HG03469 (cell line): ENCODE measurements at regions not wholly inside any gene's neighbourhood (a gene's known extent, or its start where the extent isn't known, plus 50 kb on each side); places are given as distances from the start of the nearest gene placed in this dataset.
"Not testable (repeated sequence)": the region's sequence is repeated elsewhere in the genome, so short reads cannot be mapped to it uniquely, and the experiment has no call there.

Experiments
- ATAC-seq: cut with Tn5 transposase; IDR thresholded peaks from one replicate; pipeline ENCODE4 v1.9.1; 2021; ENCODE audit warnings: mild to moderate bottlenecking, moderate library complexity, moderate number of reproducible peaks; ENCODE audit not compliant: unreplicated experiment

DNA sequence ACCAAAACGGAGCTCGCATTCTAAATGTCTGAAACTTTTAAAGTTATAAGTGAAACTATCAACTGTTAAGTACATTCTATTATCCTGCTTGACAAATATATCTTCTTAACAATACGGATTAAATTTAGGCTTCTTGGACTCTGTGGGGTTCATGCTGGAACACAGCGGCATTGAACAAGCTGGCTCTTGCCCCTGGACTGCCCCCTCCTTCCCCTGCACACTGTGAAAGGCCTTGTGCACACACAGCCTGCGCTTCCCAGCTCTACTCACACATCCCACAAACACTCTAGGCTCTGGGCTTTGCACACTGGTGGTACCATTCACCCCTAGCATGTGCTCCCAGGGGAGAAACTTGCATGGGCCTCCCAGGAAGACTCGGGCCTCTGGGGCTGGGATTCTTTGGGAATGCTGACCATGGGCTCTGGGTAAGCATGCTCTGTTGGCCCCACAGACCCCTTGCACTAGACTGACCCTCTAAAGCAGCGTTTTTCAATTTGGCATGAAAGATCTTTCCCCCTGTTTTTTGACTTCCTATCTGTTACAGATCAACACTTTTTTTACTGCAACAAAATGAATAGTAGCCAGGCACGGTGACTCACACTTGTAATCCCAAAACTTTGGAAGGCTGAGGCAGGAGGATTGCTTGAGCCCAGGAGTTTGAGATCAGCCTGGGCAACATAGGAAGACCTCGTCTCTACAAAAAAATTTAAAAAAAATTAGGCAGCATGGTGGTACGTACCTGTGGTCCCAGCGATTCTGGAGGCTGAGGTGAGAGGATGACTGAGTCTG, 96.2 kb upstream of the CPM start:
- no peak for ATAC-seq

DNA sequence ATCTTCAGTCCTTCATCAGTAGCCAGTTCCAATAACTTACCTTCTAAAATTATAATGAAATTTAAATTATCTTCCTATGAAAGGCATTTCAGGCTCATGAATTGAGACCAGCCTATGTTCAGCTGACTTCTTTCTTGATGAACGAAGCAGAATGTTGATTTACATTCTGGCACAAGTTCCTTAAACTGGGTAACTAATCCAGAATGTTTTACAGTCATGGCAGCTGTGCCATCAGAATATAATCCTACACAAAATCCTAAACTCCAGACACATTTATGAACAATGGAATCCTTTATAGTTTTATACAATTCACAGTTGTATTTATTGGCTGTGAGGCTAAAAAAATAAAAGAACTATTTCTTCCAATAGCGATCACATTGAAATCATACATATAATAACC, 97.3 kb upstream of the CPM start:
- no peak for ATAC-seq

DNA sequence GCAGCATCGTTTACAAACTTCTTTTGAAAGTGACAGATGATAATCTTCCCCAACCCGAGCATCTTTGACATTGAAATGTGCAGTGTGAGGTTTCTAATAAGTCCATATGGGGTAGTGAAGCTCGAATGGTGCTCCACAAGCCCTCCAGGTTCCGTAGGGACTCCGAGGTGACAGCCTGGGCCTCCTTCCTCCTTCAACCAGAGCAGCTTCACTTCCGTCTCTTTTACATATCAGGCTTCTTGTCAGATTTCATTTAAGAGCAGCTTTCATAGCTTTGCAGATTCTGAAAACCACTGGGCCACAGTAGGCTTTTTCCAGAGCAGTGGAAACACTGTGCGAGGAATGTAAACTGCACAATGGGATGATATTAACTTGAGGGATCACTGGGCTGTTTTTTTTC, 103.6 kb upstream of the CPM start:
- no peak for ATAC-seq

DNA sequence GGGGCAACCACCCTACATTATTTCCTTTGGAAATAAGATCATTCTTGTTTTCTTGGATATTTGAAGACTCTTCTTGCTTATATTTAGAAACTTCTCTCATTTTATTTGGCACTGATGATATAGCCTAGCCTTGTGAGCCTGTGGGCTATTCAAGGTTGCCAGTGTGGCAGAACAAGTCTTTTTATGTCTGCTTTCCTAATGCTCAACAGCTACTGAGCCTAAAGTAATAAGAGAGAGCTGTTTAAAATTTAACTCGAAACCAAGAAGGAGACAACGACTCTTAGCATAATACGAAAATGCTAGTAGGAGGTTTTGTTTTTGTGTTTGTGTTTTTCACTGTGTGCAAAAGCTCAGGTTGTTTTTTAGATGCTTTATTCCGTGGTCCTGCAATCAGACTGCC, 104.0 kb upstream of the CPM start:
- no peak for ATAC-seq

DNA sequence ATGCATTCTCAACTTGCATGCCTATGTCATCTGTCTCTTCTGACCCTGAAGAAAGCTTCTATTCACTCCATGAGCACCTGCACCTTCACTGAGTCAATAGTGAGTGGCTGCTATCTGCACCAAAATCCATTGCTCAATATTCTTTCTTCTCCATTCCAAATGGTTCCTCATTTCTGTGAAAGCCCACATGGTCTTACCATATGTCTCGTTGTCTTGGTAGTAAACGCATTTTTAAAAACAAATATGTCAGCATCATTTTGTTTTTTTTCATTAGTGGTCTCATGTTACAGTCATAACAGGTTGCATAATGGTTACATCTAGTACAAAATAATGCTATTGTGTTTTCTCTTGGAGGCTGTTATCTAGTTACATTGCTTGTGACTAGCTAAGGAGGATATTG, 106.9 kb upstream of the CPM start:
- ATAC-seq, result no peak

DNA sequence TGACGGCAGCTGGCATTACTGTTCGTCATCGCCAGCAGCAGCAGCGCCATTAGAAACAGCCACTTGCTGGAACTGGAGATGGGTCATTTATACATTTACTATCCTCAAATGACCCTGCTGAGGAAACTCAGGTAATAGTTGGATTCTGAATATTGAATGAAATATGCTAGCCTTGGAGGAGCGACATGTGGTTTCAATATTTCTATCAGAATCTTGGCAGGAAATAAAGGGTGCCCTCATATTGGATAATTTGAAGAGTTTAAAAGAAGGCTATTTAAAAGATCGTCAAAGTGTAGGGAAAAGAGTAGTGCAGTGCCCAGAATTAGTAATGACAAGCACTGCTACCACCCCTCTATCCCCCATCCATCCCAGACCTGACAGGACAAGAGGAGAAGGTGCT, 109.6 kb upstream of the CPM start:
- no peak for ATAC-seq

DNA sequence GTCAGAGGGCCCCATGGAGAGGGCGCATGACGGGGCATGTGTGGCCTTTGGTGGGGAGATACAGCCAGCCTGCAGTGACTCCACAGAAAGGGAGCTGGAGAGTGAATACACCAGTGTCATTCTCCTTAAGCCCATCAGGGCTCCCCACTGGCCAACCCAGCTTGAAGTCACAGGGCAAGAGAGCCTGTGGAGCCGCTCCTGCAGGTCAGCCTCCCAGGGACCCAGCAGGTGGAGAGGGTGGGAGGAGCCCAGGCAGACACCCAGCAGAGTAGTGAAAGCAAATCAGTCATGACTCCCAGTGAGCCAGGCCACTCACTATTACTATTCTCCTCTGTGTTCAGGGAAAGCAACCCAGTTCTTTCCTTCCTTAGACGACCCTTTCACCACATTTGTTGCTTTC, 110.0 kb upstream of the CPM start:
- ATAC-seq, result no peak

DNA sequence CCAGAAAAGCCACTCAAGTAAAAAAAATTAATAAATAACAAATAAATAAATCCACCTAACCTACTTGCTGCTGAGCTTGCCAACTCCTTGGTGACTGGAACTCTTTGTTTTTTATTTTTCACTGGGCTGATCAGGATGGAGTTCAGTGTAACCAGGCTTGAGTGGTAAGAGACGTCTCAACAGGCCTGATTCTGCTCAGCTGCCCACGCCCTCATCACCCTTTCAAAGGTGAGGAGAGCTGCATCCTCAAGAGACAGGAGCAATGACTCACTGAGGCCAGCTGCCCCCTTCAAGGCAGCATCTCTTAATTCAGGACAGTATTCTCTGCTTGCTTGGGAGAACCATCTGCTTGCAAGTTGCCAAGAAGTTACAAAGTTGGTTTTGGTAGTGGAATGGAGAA, 111.9 kb upstream of the CPM start:
- ATAC-seq, result no peak

DNA sequence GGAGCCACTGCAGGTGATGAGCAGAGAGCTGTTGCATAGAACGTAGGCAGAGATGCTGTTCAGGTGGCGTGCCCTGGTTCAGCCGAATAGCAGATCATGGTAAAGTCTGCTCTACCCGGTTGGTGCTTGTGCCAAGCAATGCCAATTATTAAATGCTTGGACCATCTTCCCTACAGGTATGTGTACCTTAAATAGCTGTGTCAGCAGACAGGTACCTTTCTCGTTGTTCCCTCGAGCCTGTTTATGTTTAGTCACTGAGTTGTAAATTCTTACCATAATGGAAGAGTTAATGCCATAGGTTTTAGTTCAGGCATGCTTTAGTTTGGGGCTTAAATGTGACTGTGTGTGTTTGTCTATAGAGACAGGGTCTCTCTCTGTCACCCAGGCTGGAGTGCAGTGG, 112.5 kb upstream of the CPM start:
- ATAC-seq, result no peak

DNA sequence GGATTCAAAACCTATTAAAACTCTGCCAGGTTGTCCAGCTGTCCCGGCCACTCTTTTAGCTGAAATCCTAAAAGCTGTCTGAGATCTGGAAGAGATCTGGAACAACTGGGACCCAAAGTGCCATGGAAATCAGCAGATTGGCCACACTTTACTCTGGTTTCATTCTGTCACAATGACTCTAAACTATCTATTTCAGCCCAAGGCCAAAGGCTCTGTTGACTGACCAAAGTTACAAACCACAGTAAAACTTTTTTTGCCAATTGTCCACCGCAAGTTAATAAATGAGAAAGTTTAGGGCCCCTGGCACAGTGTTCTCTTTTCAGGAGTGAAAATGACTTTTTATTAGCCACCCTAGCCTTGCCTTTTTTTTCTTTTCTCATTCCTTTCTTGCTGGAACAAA, 113.4 kb upstream of the CPM start:
- ATAC-seq, result no peak

DNA sequence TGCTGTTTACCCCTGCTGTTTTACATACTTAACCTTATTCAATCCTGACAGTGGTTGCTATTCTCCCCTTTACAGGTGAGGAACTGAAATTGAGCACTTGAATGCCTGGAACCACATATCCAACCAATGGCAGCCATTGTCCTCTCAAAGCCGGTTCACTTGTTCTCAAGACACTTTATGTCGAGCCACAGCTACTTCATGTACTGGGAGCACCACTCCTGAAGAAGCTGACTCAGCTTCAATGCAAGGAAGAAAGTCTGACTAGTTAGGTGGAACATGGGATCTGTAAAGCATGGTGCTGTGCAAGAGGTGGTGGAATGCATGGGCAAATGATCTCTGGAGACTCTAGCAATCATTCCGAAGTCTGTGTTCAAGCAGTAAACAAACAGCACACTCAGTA, 113.9 kb upstream of the CPM start:
- ATAC-seq, result no peak

DNA sequence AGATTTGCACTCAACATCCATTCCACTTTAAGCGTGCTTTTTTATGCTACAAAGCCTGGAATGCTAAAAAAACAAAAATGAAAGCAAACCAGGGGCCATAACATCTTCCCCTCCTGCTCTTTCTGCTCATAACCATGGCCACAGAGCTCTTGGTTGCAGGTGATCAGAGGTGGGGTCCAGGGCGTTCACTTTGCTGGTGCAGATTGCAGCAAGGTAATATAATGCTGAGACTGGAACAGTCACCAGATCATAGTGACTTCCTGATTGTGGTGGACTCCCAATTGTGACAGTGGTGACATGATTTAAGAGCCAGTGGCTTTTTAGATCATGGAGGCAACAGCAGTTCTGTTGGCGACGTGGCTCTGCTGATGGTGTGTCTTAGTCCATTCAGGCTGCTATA, 115.0 kb upstream of the CPM start:
- ATAC-seq, result no peak

DNA sequence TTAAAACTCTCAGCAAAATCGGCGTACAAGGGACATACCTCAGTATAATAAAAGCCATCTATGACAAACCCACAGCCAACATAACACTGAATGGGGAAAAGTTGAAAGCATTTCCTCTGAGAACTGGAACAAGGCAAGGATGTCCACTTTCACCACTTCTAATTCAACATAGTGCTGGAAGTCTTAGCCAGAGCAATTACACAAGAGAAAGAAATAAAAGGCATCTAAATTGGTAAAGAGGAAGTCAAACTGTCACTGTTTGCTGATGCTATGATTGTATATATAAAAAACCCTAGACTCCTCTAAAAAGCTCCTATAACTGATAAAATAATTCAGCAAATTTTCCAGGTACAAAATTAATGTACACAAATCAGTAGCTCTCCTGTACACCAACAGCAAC, 116.9 kb upstream of the CPM start:
- ATAC-seq, result not testable (repeated sequence)

DNA sequence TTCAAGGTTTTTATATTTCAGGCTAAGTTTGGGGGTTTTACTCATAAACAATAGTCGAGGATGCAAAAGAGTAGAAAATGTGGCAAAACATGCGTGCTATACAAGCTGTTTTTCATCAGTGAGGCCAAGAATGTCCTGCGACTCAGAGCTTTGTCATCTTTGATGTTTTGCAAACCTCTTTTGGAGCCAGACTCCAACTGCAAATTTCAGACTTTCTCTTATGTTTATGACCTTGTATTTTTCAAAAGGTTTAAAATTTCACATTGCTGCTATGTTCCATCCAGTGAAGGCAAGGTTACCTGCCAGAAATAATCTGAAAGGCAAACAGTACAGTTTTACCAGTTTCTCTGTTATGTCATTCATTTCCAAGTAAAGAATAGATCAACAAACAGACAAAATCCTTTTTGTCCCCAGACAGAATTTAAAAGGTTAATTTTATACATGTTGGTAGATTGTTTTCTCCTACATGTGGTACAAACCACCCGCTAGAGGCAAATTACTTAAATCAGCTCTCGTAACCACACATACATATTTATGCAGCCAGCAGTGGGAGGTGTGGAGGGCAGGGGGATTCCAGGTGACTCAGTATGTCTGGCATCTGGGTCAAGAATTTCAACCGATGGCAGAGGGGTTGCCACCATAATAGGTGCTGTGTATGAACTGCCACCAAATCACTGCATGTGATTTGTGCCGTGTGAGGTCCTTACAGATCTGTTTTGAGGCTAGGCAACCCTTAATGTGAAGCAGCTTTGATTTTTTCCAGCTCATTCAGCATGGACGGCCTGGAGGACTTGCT, 119.8 kb upstream of the CPM start:
- peak; percentile 69 for ATAC-seq

DNA sequence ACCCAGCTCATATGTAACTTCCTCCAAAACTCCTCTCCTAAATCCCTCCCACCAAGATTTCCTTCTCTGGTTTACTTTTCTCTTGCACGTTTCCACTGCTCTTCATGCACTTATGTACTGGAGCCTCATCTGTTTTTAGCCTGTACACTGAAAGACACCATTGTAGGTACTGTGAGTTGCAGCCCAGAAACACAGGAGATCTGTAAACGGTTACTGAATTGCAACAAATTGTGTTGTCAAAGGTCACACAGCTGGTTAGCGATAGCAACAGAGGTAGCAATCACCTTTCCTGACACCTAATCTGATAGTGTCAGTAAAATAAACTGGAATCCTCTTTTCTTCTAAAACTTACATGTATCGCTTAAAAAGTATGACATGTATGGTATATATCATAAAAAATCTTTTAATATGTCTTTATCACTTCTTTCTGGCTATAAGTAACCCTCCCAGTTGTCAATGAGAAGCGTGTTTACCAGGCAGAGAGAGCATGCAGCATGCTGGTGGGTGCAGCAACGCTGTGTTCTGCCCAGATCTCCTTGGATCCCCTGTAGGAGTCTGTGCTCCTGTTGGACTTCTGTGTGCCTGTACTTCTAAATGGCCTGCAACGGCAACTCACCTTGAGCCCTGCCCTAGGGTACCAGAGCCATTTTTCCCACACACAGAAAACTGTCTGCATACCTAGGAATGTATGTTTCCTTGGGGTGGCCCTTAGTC, 121.5 kb upstream of the CPM start:
- ATAC-seq, result no peak

DNA sequence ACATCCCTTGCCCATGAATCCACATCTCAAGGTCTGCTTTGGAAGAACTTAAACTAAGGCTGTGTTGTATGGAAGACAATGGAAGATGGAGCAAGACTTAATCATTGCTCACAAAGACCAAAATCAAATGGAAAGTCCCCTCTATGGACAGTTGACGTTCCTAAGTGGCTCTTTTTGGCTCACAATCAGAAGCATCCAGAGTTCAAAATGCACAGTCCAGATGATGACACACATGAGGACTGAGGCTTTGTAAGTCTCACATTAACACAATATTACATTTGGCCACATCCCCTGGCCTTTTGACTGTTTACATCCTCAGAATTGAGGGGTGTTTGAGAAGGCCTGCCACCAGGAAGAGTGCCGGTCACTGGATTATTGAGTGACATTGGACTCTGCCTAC, 122.3 kb upstream of the CPM start:
- ATAC-seq, result no peak

DNA sequence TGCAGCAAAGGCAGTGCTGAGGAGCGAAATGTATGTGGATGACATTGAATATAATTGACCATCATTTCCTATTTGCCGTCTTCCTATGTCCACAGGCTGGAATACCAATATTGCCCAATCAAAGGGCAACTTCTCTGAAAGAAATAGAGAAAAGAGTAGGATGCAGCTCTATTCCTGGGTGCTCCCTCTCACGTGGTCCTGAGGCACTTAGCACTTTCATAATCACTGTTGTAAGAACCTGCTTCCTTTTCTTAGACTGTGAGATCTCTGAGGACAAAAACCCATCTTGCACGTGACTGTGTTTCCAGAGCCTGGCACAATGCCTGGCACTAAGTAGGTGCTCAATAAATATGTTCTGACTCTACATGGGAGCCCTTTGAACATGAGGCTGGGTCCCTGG, 122.7 kb upstream of the CPM start:
- ATAC-seq, result no peak

DNA sequence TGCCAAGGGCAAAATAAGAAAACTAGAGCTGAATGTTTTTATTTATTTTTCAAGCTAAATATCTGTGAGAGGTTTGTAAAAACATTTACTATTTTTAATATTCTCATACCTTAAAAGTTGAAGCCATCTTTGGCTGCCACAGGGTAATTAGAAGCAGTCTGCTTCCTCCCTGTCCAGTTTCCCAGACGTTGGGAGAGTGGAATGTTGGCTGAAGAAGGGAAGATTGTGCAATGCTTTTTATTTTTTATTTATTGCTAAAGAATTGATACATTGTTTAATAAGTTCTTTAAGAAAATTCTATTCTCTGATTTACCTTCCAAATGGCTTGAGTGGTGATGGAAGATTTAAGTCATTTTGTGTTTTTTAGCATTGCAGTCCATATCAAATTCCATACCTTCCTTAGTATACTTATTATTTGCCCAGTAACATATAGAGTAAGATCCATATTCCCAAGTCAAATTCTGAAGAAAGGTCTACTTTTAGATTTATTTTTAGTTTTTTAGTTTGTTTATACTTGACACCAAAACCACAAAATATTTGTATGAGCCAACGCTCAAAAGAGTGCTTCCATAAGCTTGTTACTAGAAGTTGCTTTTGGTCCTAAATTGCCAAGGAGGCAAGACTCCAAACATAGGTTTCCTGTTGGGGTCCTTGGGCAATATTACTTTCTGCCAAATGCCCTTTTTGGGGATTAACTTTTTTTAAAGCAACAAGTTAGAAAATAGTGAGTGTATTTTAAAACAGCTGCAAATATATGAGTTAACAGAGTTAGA, 124.0 kb upstream of the CPM start:
- ATAC-seq, result no peak

DNA sequence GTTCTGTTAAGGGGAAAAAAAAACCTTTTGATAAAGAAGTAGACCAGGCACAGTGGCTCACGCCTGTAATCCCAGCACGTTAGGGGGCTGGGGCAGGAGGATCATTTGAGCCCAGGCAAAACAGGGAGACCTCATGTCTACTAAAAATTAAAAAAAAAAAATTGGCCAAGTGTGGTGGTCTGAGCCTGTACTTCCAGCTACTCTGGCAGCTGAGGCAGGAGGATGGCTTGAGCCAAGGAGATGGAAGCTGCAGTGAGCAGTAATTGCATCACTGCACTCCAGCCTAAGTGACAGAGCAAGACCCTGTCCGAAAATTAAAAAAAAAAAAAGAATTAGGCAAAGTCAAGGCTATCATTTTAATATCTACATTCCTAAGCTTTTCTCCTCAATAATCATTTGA, 124.8 kb upstream of the CPM start:
- ATAC-seq, result no peak

DNA sequence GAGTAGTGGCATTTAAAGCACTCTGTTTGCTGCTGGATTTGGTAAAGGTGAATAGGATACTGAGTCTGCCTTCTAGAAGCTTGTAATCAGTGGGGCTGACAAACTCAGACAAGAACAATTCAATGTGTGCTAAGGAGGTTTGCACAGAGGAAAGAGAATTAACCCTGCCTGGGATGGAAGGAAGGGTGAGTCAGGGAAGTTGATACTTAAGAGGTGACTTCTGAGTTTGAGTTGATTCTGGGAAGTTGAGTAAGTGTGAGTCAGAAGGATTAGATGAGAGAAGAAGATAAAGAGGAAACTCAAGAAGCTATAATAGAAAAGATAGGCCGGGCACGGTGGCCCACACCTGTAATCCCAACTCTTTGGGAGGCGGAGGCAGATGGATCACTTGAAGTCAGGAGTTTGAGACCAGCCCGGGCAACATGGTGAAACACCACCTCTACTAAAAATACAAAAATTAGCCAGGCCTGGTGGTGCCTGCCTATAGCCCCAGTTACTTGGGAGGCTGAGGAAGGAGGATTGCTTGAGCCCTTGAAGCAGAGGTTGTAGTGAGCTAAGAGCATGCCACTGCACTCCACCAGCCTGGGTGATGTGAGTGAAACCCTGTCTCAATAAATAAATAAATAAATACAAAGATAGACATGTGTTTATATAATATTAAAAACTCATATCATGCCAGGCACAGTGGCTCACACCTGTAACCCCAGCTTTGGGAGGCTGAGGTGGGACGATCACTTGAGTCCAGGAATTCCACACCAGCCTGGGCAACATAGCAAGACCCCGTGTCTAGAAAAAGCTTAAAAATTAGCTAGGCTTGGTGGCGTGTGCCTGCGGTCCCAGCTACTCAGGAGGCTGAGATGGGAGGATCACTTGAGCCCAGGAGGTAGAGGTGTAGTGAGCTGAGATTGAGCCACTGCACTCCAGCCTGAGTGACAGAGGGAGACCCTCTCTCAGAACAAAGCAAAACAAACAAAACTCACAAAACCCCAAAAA, 126.8 kb upstream of the CPM start:
- ATAC-seq, result no peak
